Fibroblast of pulmonary artery (primary cell): ENCODE measurements at regions not wholly inside any gene's neighbourhood (a gene's known extent, or its start where the extent isn't known, plus 50 kb on each side); places are given as distances from the start of the nearest gene placed in this dataset.
A peak's percentile ranks its signal among the peaks of the same experiment; 100 is the strongest.

ENCODE experiments used
- DNase-seq: peaks from one replicate; pipeline ENCODE4 v3.0.0-alpha.2; 2010; ENCODE audit warnings: low read depth
- H3K4me3 ChIP-seq: replicated peaks from 2 replicates; pipeline ENCODE4 v1.5.1; 2011; ENCODE audit warnings: low read depth, mild to moderate bottlenecking, control low read depth, low read length, moderate library complexity
- TF ChIP-seq, protein P1 (sequence below): IDR thresholded peaks from 2 replicates; pipeline ENCODE4 v1.5.1; 2011; ENCODE audit warnings: mild to moderate bottlenecking, control low read depth, low read length, inconsistent platforms; ENCODE audit errors: missing control alignments

DNA sequence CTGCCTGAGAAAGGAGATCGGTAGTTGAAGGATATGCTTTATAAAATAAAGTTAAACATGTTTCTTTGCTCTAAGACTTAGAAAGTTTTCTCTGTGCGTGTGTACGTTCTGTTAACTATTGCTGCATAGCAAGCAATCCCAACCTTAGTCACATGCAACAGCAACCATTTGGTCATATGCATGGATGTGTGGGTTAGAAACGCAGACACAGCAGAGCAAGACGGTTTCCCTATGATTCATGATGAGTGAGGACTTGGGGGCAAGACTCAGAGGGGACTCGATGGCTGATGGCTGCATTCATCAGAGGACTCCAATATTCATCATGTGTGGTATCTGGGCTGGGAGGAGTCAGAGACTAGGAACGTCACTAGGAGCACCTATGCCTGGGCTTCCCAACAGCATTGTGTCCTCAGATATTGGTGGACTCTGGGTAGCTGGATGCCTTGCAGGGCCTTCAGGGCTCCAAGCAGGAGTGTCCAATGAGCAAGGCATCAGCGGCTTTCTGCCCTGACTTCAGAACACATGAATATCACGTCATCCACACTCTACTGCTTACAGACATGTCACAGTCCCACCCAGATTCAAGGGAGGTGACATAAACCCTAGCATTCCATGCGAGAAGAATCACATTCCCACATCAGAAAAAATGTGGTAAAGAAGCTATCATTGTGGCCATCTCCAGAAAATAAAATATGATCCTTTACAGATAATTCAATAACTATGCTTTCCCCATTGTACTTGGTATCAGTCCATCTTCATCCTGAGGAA lies 731.2 kb downstream of the TNS3 start:
- TF ChIP-seq, protein P1, sequence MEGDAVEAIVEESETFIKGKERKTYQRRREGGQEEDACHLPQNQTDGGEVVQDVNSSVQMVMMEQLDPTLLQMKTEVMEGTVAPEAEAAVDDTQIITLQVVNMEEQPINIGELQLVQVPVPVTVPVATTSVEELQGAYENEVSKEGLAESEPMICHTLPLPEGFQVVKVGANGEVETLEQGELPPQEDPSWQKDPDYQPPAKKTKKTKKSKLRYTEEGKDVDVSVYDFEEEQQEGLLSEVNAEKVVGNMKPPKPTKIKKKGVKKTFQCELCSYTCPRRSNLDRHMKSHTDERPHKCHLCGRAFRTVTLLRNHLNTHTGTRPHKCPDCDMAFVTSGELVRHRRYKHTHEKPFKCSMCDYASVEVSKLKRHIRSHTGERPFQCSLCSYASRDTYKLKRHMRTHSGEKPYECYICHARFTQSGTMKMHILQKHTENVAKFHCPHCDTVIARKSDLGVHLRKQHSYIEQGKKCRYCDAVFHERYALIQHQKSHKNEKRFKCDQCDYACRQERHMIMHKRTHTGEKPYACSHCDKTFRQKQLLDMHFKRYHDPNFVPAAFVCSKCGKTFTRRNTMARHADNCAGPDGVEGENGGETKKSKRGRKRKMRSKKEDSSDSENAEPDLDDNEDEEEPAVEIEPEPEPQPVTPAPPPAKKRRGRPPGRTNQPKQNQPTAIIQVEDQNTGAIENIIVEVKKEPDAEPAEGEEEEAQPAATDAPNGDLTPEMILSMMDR: no peak
- no peak for DNase-seq
- H3K4me3 ChIP-seq: no peak overlapping the region

DNA sequence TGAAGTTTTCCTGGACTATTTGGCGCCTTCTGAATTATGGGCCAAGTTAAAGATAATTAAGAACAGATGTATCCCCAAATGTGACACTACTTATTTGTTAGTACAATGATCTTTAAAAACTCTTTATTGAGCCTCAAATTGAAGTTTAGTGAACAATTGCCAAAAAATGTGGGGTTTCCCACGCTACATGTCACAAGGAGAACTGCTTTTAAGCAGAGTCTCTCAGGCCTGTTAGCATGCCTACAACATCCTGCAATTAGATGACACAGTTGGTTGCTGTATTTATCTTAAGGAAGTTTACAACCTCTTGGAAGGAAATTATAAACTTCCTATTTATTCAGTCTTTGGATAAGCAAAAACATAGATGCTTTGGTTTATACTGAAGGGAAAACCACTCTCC lies 733.0 kb downstream of the TNS3 start:
- H3K4me3 ChIP-seq: no peak overlapping the region
- no peak for DNase-seq
- TF ChIP-seq, protein P1: no peak

DNA sequence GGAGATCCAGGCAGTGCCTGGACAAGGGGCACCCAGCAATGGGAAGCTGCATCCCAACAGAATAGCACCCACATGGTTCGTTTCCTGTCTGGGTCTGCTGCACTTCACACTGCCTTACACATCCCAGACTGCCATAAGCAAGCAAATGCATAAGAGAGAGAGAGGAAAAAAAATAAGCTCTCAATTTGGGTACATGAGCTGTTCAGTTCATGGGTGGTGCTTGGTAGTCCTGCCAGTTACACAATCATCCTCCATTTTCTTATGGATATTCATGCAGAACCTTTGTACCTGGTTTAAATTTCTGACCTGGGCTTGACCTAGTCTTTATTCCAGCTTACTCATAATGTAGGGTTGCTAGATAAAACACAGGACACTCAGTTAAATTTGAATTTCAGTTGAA lies 733.6 kb downstream of the TNS3 start:
- DNase-seq: no peak
- TF ChIP-seq, protein P1: no peak
- no peak overlapping the region for H3K4me3 ChIP-seq

GRCh38 chr7:46847126-46847525 lies 734.8 kb downstream of the TNS3 start:
- DNase-seq: no peak
- no peak overlapping the region for H3K4me3 ChIP-seq
- TF ChIP-seq, protein P1: no peak

DNA sequence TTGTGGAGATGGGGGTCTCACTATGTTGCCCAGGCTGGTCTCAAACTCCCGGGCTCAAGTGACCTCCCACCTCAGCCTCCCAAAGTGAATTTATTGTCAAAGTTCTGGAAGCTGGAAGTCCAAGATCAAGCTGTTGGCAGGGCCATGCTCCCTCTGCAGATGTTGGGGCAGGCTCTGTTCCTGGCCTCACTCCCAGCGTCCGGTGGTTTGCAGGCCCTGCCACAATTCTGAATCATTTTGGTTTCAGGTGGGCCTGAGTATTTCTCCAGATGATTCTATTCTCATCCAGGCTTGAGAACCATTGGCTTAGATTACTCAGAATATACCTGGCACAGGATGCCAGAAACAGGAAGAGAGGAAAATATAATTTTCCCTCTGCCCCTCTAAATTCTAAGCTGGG lies 737.4 kb downstream of the TNS3 start:
- TF ChIP-seq, protein P1: no peak
- H3K4me3 ChIP-seq: no peak overlapping the region
- DNase-seq: no peak

GRCh38 chr7:46841248-46841647 lies 740.7 kb downstream of the TNS3 start:
- TF ChIP-seq, protein P1: no peak
- no peak overlapping the region for H3K4me3 ChIP-seq
- no peak for DNase-seq

DNA sequence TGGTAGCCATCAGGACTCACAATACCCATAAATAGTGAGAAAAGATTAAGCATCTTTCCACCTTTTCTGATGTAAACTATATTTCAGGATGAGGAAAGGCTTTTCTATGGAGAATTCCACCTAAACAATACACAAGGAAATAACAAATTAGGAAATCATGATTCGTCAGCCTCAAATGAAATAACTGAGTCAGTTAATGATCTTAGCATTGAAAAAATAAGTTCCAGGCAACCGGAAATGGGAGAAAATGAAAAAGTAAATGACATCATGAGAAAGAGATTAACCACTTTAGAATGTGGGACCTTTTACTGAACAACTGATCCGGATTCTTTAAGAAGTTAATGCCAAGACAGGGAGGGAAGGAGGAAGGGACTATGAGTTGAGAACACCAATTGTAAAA lies 742.3 kb downstream of the TNS3 start:
- TF ChIP-seq, protein P1: no peak
- DNase-seq: peak; percentile 46
- H3K4me3 ChIP-seq: no peak overlapping the region
